ENCODE measurements at regions not wholly inside any gene's neighbourhood (a gene's known extent, or its start where the extent isn't known, plus 50 kb on each side); places are given as distances from the start of the nearest gene placed in this dataset.

GRCh38 chr3:177842743-177843734 lies 645.8 kb upstream of the TBL1XR1 start:
- H3K23ac ChIP-seq (ENCODE audit: insufficient read length): no peak overlapping the region
- no peak for FAIRE-seq

More at GRCh38 chr3:177842743-177843734, 645.8 kb upstream of the TBL1XR1 start:
- Histone ChIP-seq H2AFZ (ENCODE audit: low read length) (no peak overlapping the region), H2BK120ac (replicated peaks; ENCODE audit: low read depth, low read length) (no peak overlapping the region), H2BK12ac (ENCODE audit: low read depth, low read length) (no peak overlapping the region), H3K23me2 (ENCODE audit: low read depth, low read length) (no peaks in the 10 kb centered on the region), H3K56ac (replicated peaks; ENCODE audit: insufficient read length, low read depth, low read length) (no peak overlapping the region), H4K5ac (ENCODE audit: insufficient read length, low read depth, low read length) (no peak overlapping the region), H3K14ac (ENCODE audit: insufficient read length) (no peak overlapping the region), H3K4ac (replicated peaks; ENCODE audit: insufficient read length, low read depth, low read length) (no peak overlapping the region), H3K79me2 (ENCODE audit: control insufficient read depth in 1 of 2, insufficient read depth in 2 of 2, low read length in 2 of 2) (no peaks in the 10 kb centered on the region), H4K8ac (ENCODE audit: extremely low read depth, insufficient read depth, low read length) (no peak overlapping the region), H3K27ac (ENCODE audit: low read depth, low read length) (no peak overlapping the region), H3K79me1 (ENCODE audit: low read depth, low read length) (no peaks in the 10 kb centered on the region), H2BK20ac (ENCODE audit: low read length) (no peak overlapping the region), H3K4me2 (ENCODE audit: insufficient read depth in 1 of 2, low read depth in 2 of 2, low read length in 2 of 2) (no peak overlapping the region), H2AK5ac (ENCODE audit: low read depth, low read length) (no peak overlapping the region), H3K4me3 (ENCODE audit: extremely low read depth in 1 of 4, insufficient read depth in 2 of 4, low read depth in 3 of 4, low read length in 4 of 4) (no peak overlapping the region), H3K4me1 (replicated peaks in 1 of 4; ENCODE audit: control insufficient read depth in 3 of 4, insufficient read depth in 4 of 4, low read length in 3 of 4) (no peaks in the 10 kb centered on the region; a peak in 1 of 7 replicates), H2BK15ac (ENCODE audit: low read length) (no peak overlapping the region), H2BK5ac (ENCODE audit: low read depth, low read length) (no peak overlapping the region), H3K9me3 (ENCODE audit: insufficient read depth in 2 of 2, low read depth in 1 of 2, low read length in 1 of 2) (no peaks in the 10 kb centered on the region), H3K18ac (ENCODE audit: extremely low read depth, low read length) (no peak overlapping the region), H4K20me1 (replicated peaks in 1 of 2; ENCODE audit: control insufficient read depth in 1 of 2, insufficient read depth in 2 of 2, low read length in 2 of 2) (no peaks in the 10 kb centered on the region), H3K27me3 (replicated peaks in 1 of 4; ENCODE audit: control insufficient read depth in 3 of 4, extremely low read depth in 1 of 4, insufficient read depth in 3 of 4, low read length in 3 of 4) (no peaks in the 10 kb centered on the region), H4K91ac (replicated peaks; ENCODE audit: insufficient read length, low read length) (no peak overlapping the region), H3K36me3 (ENCODE audit: control insufficient read depth in 2 of 4, insufficient read depth in 4 of 4, low read length in 3 of 4) (no peaks in the 10 kb centered on the region), H3K9ac (replicated peaks in 1 of 4; ENCODE audit: extremely low read depth in 1 of 4, low read depth in 3 of 4, low read length in 3 of 4) (no peak overlapping the region)
- ChIA-PET POLR2A (ENCODE audit: partially characterized antibody) (no interaction called here), CTCF (ENCODE audit: partially characterized antibody) (interaction anchor here (1.1 kb wide), 1 partner anchor 480 kb away, joined by 3 read pairs; no protein-coding TSS in a partner anchor)
- TF ChIP-seq CEBPB (IDR thresholded peaks at IDR 0.05; ENCODE audit: low read depth, low read length): 0 out of 2 replicates have a peak, but pooled peaks have one; percentile 16
- TF ChIP-seq TAF7 (optimal IDR thresholded peaks at IDR 0.05; ENCODE audit: borderline replicate concordance, low read depth, low read length): no peak
- 95% methylated on average over 8 of the region's 8 CpGs; no CpG with 5 or more reads in 1 of the 2 experiments for WGBS, 2 experiments (ENCODE audit: extremely low coverage in 1 of 2, insufficient coverage in 1 of 2, insufficient read length in 1 of 2, insufficient replicate concordance in 2 of 2, low coverage in 1 of 2, low lambda C conversion rate in 2 of 2, missing lambda C conversion rate in 1 of 2)
- DNase-seq (ENCODE audit: low read depth in 1 of 2, low spot score in 2 of 2): no peak
